ENCODE measurements at regions not wholly inside any gene's neighbourhood (a gene's known extent, or its start where the extent isn't known, plus 50 kb on each side); places are given as distances from the start of the nearest gene placed in this dataset.

GRCh38 chr18:70671889-70672565 is 383.2 kb downstream of the SOCS6 start:
- Histone ChIP-seq H3K4me3 (no peak overlapping the region), H3K9me3 (no peaks in the 10 kb centered on the region), H3K27me3 (no peaks in the 10 kb centered on the region), H3K27ac (no peak overlapping the region), H3K36me3 (no peaks in the 10 kb centered on the region), H3K4me1 (no peaks in the 10 kb centered on the region)
- TF ChIP-seq CTCF (IDR thresholded peaks at IDR 0.05) (no peak), POLR2A (IDR thresholded peaks at IDR 0.05) (no peak)
- no peak for DNase-seq
- intact Hi-C loops (cut with DNase I; ENCODE audit: low total_unique reads), result no loop called here

GRCh38 chr18:70666936-70667335 is 378.1 kb downstream of the SOCS6 start:
- TF ChIP-seq CTCF (IDR thresholded peaks at IDR 0.05) (no peak), POLR2A (IDR thresholded peaks at IDR 0.05) (no peak)
- intact Hi-C loops (cut with DNase I; ENCODE audit: low total_unique reads), result no loop called here

GRCh38 chr18:70663141-70663540 is 374.3 kb downstream of the SOCS6 start:
- DNase-seq, result no peak
- Histone ChIP-seq H3K36me3 (no peaks in the 10 kb centered on the region), H3K27ac (no peak overlapping the region), H3K4me3 (no peak overlapping the region), H3K4me1 (no peaks in the 10 kb centered on the region), H3K9me3 (no peaks in the 10 kb centered on the region), H3K27me3 (no peaks in the 10 kb centered on the region)
- intact Hi-C loops (cut with DNase I; ENCODE audit: low total_unique reads), result no loop called here
- no peak for TF ChIP-seq POLR2A (IDR thresholded peaks at IDR 0.05)
- no peak for TF ChIP-seq CTCF (IDR thresholded peaks at IDR 0.05)

More at GRCh38 chr18:70666936-70667335, 378.1 kb downstream of the SOCS6 start:
- H3K4me3 ChIP-seq, result no peak overlapping the region
- H3K27ac ChIP-seq, result no peak overlapping the region
- no peaks in the 10 kb centered on the region for H3K4me1 ChIP-seq
- no peaks in the 10 kb centered on the region for H3K36me3 ChIP-seq
- DNase-seq, result no peak
- H3K9me3 ChIP-seq, result no peaks in the 10 kb centered on the region
- H3K27me3 ChIP-seq, result no peaks in the 10 kb centered on the region

- Histone ChIP-seq H3K27me3 (no peaks in the 10 kb centered on the region), H3K27ac (no peak overlapping the region), H3K36me3 (no peaks in the 10 kb centered on the region), H3K9me3 (no peaks in the 10 kb centered on the region), H3K4me1 (no peaks in the 10 kb centered on the region), H3K4me3 (no peak overlapping the region)
- no peak for DNase-seq
- TF ChIP-seq POLR2A (IDR thresholded peaks at IDR 0.05), result no peak
- no peak for TF ChIP-seq CTCF (IDR thresholded peaks at IDR 0.05)
- intact Hi-C loops (cut with DNase I; ENCODE audit: low total_unique reads), result no loop called here
These were observed 373.7 kb downstream of the SOCS6 start for GRCh38 chr18:70662588-70662987.

- Histone ChIP-seq H3K36me3 (no peaks in the 10 kb centered on the region), H3K9me3 (no peaks in the 10 kb centered on the region), H3K27ac (no peak overlapping the region), H3K4me1 (no peaks in the 10 kb centered on the region), H3K27me3 (no peaks in the 10 kb centered on the region), H3K4me3 (no peak overlapping the region)
- intact Hi-C loops (cut with DNase I; ENCODE audit: low total_unique reads), result no loop called here
- no peak for DNase-seq
- TF ChIP-seq CTCF (IDR thresholded peaks at IDR 0.05), result no peak
- TF ChIP-seq POLR2A (IDR thresholded peaks at IDR 0.05), result no peak
These were observed 370.4 kb downstream of the SOCS6 start for GRCh38 chr18:70659036-70659925.

Measured in uterus (tissue), 3 donors.